ENCODE measurements at regions not wholly inside any gene's neighbourhood (a gene's known extent, or its start where the extent isn't known, plus 50 kb on each side); places are given as distances from the start of the nearest gene placed in this dataset.

GRCh38 chr11:98007072-98007471 lies 1013.7 kb upstream of the CNTN5 start:
- Histone ChIP-seq H3K9me1 (replicated peaks; ENCODE audit: control insufficient read depth, extremely low read depth, insufficient read depth, low read length) (no peaks in the 10 kb centered on the region), H3K79me2 (ENCODE audit: control insufficient read depth, insufficient read depth, low read length) (no peaks in the 10 kb centered on the region), H3K9me3 (replicated peaks; ENCODE audit: control insufficient read depth, insufficient read depth, low read length) (no peaks in the 10 kb centered on the region), H3K36me3 (ENCODE audit: control insufficient read depth in 2 of 2, extremely low read depth in 1 of 2, insufficient read depth in 2 of 2, low read length in 2 of 2) (no peaks in the 10 kb centered on the region), H3K27ac (ENCODE audit: insufficient read depth, low read depth, low read length) (no peak overlapping the region), H3K4me2 (ENCODE audit: insufficient read depth, low read length) (no peak overlapping the region), H4K20me1 (replicated peaks; ENCODE audit: control insufficient read depth, extremely low read depth, insufficient read depth, low read length) (no peaks in the 10 kb centered on the region), H3K27me3 (ENCODE audit: control insufficient read depth in 2 of 2, insufficient read depth in 2 of 2, low read length in 2 of 2) (no peaks in the 10 kb centered on the region), H3K9ac (replicated peaks; ENCODE audit: extremely low read depth, insufficient read depth, low read length) (no peak overlapping the region), H3K4me1 (ENCODE audit: control insufficient read depth, extremely low read depth, insufficient read depth, low read length) (no peaks in the 10 kb centered on the region), H2AFZ (ENCODE audit: low read depth, low read length) (no peak overlapping the region), H3K4me3 (replicated peaks in 1 of 3; ENCODE audit: insufficient read depth in 1 of 3, low read depth in 1 of 3, low read length in 3 of 3) (no peak overlapping the region)
- ChIA-PET CTCF (no interaction called here), POLR2A (no interaction called here)
- DNase-seq (ENCODE audit: low read depth, low spot score) (no peak), FAIRE-seq (no peak)
- dilution Hi-C loops (cut with MboI; ENCODE audit: extremely low pct_ligation_motif_present, low sequenced_read_pairs): no loop called here
- no TSS peak for BruUV-seq (replicated peaks)
- TF ChIP-seq POLR2AphosphoS5 (IDR thresholded peaks at IDR 0.05; ENCODE audit: insufficient read depth, low read depth, low read length) (no peak), MYC (IDR thresholded peaks at IDR 0.05; ENCODE audit: low read depth, low read length) (no peak), GATA2 (IDR thresholded peaks at IDR 0.05; ENCODE audit: insufficient read depth, insufficient read length, low read depth, low read length) (no peak)
- TF ChIP-seq, protein P1, sequence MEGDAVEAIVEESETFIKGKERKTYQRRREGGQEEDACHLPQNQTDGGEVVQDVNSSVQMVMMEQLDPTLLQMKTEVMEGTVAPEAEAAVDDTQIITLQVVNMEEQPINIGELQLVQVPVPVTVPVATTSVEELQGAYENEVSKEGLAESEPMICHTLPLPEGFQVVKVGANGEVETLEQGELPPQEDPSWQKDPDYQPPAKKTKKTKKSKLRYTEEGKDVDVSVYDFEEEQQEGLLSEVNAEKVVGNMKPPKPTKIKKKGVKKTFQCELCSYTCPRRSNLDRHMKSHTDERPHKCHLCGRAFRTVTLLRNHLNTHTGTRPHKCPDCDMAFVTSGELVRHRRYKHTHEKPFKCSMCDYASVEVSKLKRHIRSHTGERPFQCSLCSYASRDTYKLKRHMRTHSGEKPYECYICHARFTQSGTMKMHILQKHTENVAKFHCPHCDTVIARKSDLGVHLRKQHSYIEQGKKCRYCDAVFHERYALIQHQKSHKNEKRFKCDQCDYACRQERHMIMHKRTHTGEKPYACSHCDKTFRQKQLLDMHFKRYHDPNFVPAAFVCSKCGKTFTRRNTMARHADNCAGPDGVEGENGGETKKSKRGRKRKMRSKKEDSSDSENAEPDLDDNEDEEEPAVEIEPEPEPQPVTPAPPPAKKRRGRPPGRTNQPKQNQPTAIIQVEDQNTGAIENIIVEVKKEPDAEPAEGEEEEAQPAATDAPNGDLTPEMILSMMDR (IDR thresholded peaks at IDR 0.05; ENCODE audit: extremely low read depth in 1 of 2, insufficient read depth in 1 of 2, low read depth in 1 of 2, low read length in 2 of 2): no peak
- intact Hi-C loops (cut with micrococcal nuclease): no loop called here

- dilution Hi-C loops (cut with MboI; ENCODE audit: extremely low pct_ligation_motif_present, low sequenced_read_pairs) (no loop called here), intact Hi-C loops (cut with micrococcal nuclease) (no loop called here)
- Histone ChIP-seq H3K4me1 (ENCODE audit: control insufficient read depth, extremely low read depth, insufficient read depth, low read length) (no peaks in the 10 kb centered on the region), H3K4me3 (replicated peaks in 1 of 3; ENCODE audit: insufficient read depth in 1 of 3, low read depth in 1 of 3, low read length in 3 of 3) (no peak overlapping the region), H4K20me1 (replicated peaks; ENCODE audit: control insufficient read depth, extremely low read depth, insufficient read depth, low read length) (no peaks in the 10 kb centered on the region), H3K27me3 (ENCODE audit: control insufficient read depth in 2 of 2, insufficient read depth in 2 of 2, low read length in 2 of 2) (no peaks in the 10 kb centered on the region), H3K79me2 (ENCODE audit: control insufficient read depth, insufficient read depth, low read length) (no peaks in the 10 kb centered on the region), H3K27ac (ENCODE audit: insufficient read depth, low read depth, low read length) (no peak overlapping the region), H3K9ac (replicated peaks; ENCODE audit: extremely low read depth, insufficient read depth, low read length) (no peak overlapping the region), H2AFZ (ENCODE audit: low read depth, low read length) (no peak overlapping the region), H3K9me3 (replicated peaks; ENCODE audit: control insufficient read depth, insufficient read depth, low read length) (no peaks in the 10 kb centered on the region), H3K4me2 (ENCODE audit: insufficient read depth, low read length) (no peak overlapping the region), H3K9me1 (replicated peaks; ENCODE audit: control insufficient read depth, extremely low read depth, insufficient read depth, low read length) (no peaks in the 10 kb centered on the region), H3K36me3 (ENCODE audit: control insufficient read depth in 2 of 2, extremely low read depth in 1 of 2, insufficient read depth in 2 of 2, low read length in 2 of 2) (no peaks in the 10 kb centered on the region)
- no TSS peak for BruUV-seq (replicated peaks)
- no peak for FAIRE-seq
- CTCF ChIA-PET: no interaction called here
- DNase-seq (ENCODE audit: low read depth, low spot score): no peak
- TF ChIP-seq POLR2A (IDR thresholded peaks at IDR 0.05; ENCODE audit: low read depth, low read length) (no peak), GATA2 (IDR thresholded peaks at IDR 0.05; ENCODE audit: insufficient read depth, insufficient read length, low read depth, low read length) (no peak), POLR2AphosphoS5 (IDR thresholded peaks at IDR 0.05; ENCODE audit: insufficient read depth, low read depth, low read length) (no peak), FOS (IDR thresholded peaks at IDR 0.05; ENCODE audit: borderline replicate concordance, insufficient read depth, low read length) (no peak), JUN (IDR thresholded peaks at IDR 0.05; ENCODE audit: borderline replicate concordance, insufficient read depth, insufficient read length, low read depth) (no peak), EZH2 (IDR thresholded peaks at IDR 0.05; ENCODE audit: borderline replicate concordance, low read depth, low read length, severe bottlenecking) (no peak), MYC (IDR thresholded peaks at IDR 0.05; ENCODE audit: low read depth, low read length) (no peak)
- TF ChIP-seq, protein P1 (IDR thresholded peaks at IDR 0.05; ENCODE audit: extremely low read depth in 1 of 2, insufficient read depth in 1 of 2, low read depth in 1 of 2, low read length in 2 of 2): no peak
- TF ChIP-seq, protein P2, sequence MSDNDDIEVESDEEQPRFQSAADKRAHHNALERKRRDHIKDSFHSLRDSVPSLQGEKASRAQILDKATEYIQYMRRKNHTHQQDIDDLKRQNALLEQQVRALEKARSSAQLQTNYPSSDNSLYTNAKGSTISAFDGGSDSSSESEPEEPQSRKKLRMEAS (IDR thresholded peaks at IDR 0.05; ENCODE audit: insufficient read depth, insufficient read length): no peak
- POLR2A ChIA-PET: no interaction called here
Observed at GRCh38 chr11:98027652-98028051, 993.1 kb upstream of the CNTN5 start.

Data from endothelial cell of umbilical vein (primary cell).